ENCODE measurements at regions not wholly inside any gene's neighbourhood (a gene's known extent, or its start where the extent isn't known, plus 50 kb on each side); places are given as distances from the start of the nearest gene placed in this dataset.
A peak's percentile ranks its signal among the peaks of the same experiment; 100 is the strongest.
"Not testable (repeated sequence)": the region's sequence is repeated elsewhere in the genome, so short reads cannot be mapped to it uniquely, and the experiment has no call there.

DNA sequence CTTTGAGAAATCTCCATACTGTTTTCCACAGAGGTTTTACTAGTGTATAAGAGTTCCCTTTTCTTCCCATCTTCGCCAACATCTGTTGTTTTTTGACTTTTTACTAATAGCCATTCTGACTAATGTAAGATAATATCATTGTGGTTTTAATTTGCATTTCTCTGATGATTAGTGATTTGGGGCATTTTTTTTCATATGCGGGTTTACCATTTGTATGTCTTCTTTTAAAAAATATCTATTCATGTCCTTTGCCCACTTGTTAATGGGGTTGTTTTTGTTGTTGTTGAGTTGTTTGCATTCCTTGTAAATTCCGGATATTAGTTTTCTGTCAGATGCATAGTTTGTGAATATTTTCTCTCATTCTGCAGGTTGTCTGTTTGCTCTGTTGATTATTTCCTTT, 167.1 kb downstream of the PRL start:
- no peak for DNase-seq

DNA sequence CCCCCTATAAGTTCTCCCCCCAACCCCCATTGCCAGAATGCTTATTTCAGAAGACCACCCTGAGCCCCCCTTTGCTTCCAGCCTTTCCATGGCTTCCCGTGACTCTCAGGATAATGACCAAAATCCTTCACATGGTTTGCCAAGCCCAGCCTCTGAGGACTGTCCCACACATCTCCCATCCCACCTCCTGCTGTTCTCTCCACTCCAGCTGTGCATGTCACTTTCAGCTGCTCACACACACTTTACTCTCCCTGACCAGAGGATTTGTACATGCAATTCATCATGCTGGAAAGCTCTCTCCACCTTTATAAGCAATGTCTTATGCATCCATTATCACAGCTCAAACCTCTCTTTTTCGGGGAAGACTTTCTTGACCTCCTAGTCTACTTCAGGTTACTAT, 164.2 kb downstream of the PRL start:
- no peak for DNase-seq

DNA sequence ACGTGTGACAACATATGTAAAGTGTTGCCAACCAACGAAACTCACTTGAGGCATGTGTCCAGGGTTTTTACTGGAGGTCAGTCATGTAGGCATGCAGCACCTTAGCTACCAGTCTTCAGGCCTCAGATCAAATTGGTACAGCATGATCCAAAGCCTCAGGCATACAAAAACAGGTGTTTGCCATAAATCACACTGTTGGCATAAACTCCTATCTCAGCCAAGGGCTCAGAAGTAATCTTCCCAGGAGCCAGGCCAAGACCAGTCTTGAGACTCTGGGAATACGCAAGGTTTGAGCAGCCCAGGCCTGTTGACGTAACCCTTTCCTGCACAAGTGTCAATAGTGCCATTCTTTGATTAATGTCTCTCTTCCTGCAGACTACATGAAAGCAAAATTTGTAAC, 163.5 kb downstream of the PRL start:
- no peak for DNase-seq

DNA sequence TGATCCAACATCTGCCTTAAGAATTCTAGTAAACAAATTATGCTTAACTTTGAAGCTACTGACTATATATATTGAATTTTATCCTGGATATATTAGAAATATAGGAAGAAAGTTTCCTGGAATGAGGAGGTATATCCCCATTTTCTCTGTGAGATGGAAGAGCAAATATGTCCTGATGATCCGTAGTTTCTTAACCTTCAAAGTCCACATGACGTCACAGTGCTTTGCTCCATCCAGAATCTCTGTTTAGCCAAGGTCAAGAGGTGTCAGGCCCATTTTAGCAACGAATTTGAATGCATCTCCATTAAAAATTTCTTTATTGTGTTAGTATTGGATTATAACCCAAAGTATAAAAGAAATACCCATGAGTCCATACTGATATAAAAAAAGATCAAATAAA, 162.5 kb downstream of the PRL start:
- DNase-seq, result no peak

DNA sequence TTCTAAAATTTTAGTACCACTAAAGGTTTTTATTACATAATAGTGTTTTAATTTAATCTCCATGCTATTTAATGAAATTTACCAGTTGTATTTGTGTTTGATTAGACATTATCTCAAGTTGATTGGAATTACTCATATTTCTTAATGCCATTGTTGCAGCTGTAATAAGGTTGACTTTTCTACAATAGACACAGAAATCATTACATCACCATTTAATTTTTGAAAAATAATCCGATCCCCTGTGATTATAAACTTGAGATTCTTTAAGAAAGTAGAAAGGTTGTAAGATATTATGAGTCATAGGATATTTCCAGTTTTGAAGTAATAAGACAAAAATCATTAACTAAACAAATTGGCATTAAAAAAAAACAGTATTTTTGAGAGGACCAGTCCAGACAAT, 161.4 kb downstream of the PRL start:
- no peak for DNase-seq

DNA sequence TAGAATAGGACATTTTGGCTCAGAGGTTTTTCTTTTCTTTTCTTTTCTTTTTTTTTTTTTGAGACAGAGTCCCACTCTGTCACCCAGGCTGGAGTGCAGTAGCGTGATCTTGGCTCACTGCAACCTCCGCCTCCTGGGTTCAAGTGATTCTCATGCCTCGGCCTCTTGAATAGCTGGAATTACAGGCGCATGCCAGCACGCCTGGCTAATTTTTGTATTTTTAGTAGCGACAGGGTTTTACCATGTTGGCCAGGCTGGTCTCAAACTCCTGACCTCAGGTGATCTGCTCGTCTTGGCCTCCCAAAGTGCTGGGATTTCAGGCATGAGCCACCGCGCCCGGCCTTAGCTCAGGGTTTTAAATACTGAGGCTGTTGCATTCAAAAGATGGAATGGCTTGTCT, 156.1 kb downstream of the PRL start:
- not testable (repeated sequence) for DNase-seq

DNA sequence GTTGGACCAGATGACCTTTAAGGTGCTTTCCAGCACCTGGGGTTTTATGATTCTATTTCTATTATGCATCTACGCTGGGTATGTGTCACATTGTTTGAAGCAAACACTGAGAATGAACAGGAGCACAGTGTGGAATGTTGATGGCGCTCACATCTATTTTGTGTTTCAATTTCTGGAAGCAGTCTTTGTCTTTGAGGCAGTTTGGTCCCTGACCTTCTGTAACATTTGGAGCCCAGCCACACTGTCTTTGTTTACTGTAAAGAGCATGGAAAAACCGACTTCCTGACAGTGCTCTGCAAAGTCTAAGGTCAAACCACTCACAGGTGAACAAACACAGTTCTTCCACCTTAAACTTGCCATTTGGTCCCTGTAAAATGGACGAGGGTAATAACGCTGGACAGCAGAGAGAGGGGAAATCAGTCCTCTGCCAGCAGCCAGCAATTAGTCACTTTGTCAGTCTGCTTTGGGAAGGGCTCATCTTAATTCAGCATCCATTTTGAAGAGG, 155.5 kb downstream of the PRL start:
- DNase-seq, result no peak

DNA sequence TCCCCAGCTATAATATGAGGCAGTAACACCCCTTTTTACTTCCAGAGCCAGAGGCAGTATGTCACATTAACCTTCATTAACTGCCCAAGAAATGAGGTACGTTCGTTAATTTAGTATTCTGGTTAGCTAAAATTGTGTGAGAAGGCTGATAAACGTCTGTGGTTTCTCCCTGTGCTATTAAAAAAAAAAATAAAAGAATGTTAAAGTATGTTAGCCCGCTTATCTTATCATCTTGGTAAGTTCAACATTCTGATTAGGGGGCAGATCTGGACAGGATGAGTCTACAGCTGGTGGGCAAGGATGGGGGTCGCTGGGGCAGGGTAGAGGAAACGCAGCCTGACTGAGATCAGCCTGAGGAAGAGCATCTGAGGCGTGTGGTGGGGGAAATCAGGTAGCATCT, 154.0 kb downstream of the PRL start:
- no peak for DNase-seq

DNA sequence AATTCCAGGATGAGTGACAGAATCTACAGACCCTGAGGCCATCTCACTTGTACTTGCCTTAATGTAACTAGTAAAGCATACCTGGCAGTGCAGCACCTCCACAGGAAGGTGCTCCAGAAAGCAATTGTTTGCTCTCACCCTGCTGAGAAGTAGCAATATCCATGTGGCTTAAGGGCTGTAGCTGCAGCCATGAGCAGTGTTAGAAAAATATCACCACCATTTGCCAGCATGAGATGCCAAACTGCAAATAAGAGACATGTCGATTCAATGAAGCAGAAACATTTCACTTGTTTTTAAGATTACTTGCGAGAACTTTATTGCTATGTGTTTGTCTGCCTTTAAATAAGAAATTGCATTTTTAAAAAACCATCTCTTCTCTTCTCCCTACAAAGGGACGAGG, 151.5 kb downstream of the PRL start:
- DNase-seq, result peak; percentile 53

DNA sequence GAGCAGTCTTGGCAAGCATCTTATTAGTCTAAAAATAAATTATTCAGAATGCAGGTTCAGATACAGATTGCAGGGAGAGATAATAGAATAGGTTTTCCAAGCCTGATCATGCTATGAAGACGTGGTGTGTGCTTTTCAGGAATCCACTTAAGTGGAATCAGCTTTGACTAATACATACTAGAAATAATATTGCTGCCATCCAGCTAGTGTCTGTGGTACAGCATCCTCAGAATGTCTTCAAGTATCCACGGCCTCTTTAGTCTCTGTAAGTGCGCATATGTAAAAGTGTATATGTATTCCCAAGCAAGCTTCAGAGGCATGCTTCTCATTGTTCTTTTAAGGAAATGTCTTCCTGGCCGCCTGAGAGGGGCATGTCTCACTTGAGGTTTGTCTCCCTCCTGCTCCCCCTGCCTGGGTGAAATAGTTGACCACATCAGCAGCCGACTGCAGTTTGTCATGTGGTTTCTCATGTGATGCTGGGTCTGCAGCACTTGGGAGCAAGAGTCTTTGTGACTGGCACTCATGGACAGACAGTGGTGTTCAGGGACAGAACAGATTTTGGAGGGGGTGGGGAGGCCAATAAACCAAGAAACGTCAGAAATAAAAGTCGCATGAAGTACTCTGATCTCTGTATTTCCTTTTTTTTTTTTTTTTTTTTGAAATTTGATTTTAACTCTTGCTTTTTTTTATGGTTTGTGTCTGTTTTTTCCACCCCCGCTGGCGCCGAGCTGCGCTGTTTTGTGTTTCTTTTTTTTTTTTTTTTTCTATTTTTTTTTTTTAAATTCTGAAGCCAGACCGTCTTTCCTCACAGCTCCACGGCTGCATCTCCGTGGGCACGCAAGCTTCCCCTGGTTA, 150.8 kb downstream of the PRL start:
- peak; percentile 77 for DNase-seq

DNA sequence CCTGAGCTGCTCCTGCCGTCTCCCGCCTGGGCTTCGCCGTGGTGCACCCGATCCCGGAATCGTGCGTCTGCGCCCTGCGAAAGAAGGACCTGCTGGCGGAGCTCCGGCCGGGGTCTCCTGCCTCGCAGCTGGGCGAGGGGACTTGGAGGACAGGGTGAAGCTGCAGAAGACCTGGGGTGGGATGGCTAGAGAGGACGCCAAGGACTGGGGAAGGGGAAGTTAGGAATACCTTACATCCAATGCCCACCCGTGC, 150.2 kb downstream of the PRL start:
- DNase-seq, result no peak

DNA sequence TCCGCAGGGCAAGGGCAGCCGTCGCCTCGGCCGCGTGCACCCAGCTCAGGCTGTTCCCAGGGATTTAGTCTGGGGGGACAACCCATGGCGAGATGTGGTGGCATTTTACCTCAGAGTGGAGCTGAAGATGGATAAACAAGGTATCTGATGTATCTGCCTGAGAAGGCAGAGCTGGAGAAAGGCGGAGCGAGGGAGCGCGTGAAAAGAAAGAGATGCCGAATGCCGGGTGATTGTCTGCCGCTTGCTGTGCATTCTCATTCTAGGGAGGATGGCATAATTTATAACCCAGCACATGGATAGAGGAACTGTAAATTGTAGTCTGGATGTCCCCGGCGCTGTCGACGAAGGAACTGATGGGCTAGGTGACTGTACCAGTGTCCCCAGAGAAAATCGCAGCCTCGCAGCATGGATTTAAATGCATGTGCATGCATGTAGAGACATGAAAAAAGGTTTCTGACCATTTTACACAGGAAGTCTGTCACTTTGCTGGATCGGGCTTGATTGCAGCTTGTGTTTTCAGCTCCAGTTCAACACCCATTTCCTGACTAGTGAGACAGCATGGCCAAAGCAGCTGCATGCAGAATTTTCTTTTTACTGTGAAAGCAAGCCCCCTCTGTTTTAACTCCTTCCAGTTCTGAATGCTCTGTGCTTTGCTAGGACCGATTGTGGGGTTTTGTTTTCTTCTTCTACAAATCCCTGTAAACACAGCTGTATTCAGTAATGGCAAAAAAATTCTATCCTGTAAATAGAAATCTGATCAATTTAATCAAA, 149.7 kb downstream of the PRL start:
- peak; percentile 68 for DNase-seq

DNA sequence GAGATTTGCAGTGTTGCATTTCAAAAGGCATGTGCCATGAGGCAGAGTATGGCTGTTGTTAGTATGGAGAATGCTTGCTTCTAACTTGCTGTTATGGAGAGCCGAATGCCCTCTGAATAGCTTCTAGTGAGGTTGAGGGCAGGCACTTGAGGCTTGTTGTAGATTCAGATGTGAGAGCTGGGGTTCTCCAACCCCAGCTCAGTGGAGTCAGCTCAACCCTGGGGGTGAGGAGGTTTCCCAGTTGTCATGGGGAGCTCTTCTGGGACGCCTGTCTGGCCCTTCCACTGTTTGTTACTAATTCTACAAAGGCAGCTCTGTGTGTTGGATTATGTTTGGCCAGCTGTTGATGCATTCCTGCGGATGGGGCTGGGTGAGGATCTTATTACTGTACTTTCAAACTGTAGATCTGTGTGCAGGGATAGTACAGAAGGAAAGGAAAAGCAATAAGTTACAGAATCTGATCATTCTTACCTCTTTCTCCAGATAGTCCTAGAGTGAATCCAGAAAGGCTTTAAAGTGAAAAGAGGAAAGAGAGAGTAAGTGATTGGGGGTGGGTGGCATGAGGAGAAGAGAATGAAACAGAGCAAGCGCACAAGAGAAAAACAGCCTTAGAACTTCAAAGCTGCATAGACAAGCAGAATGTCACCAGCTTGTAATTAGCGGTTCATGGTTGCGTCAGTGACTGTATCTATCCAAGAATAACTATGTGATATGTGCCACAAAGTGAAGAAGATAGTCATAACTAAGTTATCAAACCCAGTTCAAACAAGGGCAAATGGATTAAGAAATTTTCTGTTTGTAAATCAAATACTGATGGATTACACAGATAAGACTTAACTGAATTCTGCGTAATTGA, 148.7 kb downstream of the PRL start:
- peak; percentile 84 for DNase-seq

DNA sequence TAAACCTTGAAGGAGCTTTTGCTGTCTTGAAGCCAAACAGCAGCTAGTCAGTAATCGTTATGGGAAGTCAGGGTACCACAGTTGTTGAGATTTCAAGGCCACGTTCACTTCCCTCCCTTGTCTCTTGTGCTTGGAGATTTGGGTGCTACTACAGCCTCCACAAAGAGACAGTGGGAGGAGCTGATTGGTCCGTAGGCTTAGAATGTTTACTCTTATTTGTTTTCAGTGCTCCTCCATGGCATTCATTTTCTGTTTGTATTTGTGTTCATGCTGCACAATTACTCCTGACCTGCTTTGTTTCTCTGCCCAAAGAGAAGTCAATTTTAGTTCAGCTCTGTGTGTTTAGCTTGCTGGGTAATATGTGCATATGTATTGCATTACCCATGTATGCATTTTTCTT, 147.7 kb downstream of the PRL start:
- DNase-seq, result peak; percentile 72

DNA sequence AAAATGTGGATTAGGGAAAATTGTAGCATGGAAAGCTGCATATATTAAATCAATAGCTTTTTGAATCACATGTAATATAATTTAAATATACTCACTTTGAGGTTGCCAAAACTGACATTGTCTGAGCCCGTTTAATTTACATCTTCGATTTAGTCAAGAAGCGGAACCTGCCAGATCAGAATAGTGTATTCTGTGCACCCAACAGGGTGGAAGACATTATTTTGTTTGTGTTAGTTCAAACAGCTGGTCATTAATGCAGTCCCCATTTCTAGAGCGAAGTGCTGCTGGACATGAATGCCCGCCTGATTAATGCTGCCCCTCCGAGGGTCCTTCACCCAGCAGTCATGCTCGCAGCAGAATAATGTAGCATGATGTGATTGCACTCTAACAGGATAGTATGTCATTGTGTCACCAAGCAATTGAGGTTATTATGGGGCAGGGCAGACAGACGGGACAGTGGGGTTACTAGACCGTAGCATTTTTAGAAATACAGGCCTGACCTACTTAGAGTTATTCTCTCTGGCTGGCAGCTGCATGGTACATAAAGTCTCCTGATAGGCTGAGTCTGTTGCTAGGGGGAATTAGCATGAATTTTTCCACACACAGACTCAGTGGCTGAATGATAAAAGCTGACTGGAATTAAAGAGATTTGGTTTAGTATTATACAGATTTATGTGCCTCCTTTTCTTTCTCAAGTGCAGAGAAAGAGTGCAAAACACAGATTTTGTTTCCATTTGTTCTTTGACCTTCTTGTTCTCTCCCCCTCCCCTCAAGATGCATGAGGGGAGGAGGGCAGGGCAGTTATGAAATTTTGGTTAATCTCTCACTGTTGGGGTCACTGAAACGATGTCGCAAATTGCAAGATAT, 147.1 kb downstream of the PRL start:
- peak; percentile 87 for DNase-seq

DNA sequence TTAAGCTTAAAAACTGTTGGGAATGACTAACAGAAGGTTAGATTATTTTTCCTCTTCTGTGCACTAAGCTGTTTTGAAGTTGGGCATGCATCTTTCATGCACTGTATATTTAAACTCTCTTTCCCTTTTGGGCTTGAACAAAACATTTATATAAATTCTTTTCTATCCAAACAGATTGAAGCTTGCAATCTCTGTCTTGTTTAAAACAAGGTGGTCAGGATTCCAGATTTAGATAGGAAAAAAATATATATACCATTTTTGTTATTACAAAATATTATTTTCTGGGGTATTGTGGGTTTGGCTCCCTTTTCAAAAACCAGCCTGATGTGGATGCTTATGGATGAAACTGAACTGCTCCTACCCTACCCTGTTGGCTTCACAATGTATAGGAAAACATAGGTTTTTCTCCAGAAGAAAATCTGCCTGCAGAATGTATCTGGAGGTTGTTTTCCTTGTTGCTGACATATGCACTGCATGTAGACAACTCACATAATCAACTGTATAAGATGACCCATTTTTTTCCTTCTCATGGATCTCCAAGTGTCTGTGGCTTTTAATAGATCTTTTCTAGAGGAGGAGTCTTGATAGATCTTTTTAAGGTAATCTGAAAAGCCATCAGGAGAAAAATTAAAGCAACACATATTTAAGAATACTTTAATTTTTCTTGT, 146.3 kb downstream of the PRL start:
- DNase-seq, result no peak

DNA sequence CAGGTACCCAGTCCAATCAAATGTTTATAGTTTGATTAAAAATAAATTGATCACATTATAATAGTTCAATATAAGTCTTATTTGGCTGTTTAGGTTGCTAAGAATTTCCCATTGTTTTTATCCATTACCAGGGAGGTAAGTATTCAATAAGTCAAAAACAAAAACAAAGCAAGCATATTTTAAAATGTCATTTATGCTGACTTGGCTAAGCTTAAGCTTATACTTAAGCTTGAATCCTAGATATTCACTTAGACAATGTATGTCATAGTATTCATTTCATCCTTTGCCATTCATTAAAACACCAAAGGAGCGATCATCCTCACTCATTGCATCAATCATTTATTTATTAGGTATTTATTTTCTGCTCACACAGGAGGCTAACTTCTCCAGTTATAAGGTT, 144.9 kb downstream of the PRL start:
- DNase-seq, result no peak

DNA sequence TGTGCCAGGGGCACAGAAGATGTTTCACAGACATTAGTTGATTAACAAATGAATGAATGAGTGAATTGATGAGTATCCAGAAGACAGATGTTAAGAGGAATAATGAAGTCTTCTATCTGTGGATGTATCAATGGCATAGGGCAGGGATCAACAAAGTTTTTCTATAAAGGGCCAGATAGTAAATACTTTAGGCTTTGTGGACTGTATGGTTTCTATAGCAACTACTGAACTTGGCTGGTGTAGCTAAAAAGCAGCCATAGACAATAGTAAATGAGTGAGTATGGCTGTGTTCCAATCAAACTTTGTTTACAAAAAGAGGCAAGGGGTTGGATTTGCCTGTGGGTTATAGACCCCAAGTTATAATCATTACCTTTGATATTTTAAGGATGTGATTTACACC, 144.0 kb downstream of the PRL start:
- no peak for DNase-seq

DNA sequence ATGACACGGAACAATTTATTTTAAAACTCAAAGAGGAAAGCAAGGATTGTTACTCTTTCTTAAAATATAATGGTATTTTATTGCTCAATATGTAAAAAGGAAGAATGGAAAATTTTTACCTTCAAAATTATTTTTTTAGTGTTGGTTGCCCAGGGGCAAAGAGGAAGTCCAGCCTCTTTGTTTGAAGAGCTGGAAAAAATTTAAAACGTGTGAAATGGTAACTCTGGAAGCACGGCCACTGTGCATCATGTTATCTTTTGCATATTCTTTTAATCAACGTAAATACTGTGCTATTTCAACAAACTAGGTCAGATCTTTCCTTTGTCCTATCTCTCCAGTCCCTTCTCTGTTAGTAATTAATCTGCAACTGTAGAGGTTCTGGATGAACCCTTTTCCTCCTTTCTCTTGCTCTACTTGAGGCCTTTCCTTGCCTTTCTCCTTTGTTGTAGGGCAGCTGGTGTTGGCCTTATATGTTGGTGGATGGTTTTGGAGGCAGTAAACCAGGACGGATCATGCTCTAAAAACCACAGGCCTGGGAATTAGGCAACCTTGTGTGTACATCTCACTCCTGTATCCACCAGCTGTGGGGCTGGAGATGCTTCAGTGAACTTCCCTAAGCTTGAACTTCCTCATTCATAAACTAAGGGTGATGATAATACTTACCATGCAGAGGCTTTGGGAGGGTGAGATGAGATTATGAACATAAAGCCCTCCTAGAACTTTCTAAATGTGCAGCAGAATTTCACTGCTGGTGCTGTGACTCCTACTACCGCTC, 143.3 kb downstream of the PRL start:
- DNase-seq, result no peak

DNA sequence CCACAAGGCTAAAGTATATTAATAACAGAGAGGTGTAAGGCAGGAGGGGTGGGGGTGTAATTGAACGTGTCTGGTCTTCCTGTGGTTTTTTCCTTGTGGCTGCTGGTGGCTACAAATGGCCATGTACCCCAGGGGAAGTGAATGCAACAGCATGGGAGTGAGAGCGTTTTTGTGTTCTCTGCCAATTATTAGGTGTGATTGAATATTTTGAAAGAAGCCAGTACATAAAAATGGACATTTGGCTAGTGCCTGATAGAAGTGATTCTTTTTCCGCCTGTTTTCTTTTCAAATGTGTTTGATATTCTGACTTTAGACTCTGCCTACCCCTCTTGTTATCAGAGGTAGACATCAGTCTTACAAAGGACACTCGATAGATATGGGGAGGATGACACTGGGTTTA, 141.3 kb downstream of the PRL start:
- DNase-seq, result no peak

DNA sequence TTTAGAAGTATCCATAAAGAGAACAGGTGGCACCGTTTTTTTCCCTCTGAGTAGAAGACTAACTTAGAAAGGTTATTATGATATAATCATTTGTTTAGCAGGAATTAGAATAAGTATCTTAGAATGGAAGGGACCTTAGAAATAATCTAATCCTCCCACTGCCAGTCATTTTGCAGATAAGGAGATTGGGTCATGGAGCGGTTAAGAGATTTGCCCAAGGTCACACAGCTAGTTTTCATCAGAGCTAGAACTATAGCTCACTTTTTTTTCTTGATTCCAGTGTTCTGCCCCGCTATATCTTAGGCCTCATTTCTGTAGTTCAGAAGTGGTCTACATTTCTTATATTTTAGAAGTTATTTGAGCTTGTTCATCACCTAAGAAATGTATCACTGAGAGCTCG, 139.6 kb downstream of the PRL start:
- DNase-seq, result no peak

All from retina (tissue), 1 donor.